ENCODE measurements at regions not wholly inside any gene's neighbourhood (a gene's known extent, or its start where the extent isn't known, plus 50 kb on each side); places are given as distances from the start of the nearest gene placed in this dataset.

- DNase-seq = no peak
Measured at GRCh38 chr12:92650228-92650822, 52.5 kb upstream of the PLEKHG7 start.

GRCh38 chr12:92649511-92650227 lies 53.1 kb upstream of the PLEKHG7 start:
- DNase-seq = peak in 2 of 4 experiments; percentile 17 to 25

GRCh38 chr12:92648242-92649031 lies 54.4 kb upstream of the PLEKHG7 start:
- no peak for DNase-seq

GRCh38 chr12:92641291-92641690 lies 61.5 kb upstream of the PLEKHG7 start:
- no peak for DNase-seq

GRCh38 chr12:92640691-92641090 lies 62.1 kb upstream of the PLEKHG7 start:
- DNase-seq = no peak

GRCh38 chr12:92639017-92639416 lies 63.8 kb upstream of the PLEKHG7 start:
- DNase-seq = no peak

- no peak for DNase-seq
Measured at GRCh38 chr12:92634730-92635129, 68.1 kb upstream of the PLEKHG7 start.

- DNase-seq = no peak
Measured at GRCh38 chr12:92634202-92634601, 68.6 kb upstream of the PLEKHG7 start.

- no peak for DNase-seq
Measured at GRCh38 chr12:92630968-92631367, 71.8 kb upstream of the PLEKHG7 start.

GRCh38 chr12:92629349-92630065 lies 73.3 kb upstream of the PLEKHG7 start:
- DNase-seq = no peak

- no peak for DNase-seq
Measured at GRCh38 chr12:92628476-92628875, 74.3 kb upstream of the PLEKHG7 start.

- no peak for DNase-seq
Measured at GRCh38 chr12:92627511-92627910, 75.3 kb upstream of the PLEKHG7 start.

GRCh38 chr12:92625639-92626310 lies 77.0 kb upstream of the PLEKHG7 start:
- DNase-seq = no peak

GRCh38 chr12:92624236-92624635 lies 78.6 kb upstream of the PLEKHG7 start:
- no peak for DNase-seq

- no peak for DNase-seq
Measured at GRCh38 chr12:92623386-92623785, 79.4 kb upstream of the PLEKHG7 start.

GRCh38 chr12:92621833-92622232 lies 81.0 kb upstream of the PLEKHG7 start:
- no peak for DNase-seq

- no peak for DNase-seq
Measured at GRCh38 chr12:92621312-92621711, 81.5 kb upstream of the PLEKHG7 start.

GRCh38 chr12:92619730-92620684 lies 82.8 kb upstream of the PLEKHG7 start:
- no peak for DNase-seq

GRCh38 chr12:92619026-92619425 lies 83.8 kb upstream of the PLEKHG7 start:
- no peak for DNase-seq

GRCh38 chr12:92615703-92616102 lies 87.1 kb upstream of the PLEKHG7 start:
- DNase-seq = no peak

GRCh38 chr12:92615086-92615485 lies 87.7 kb upstream of the PLEKHG7 start:
- DNase-seq = no peak

- DNase-seq = no peak
Measured at GRCh38 chr12:92614502-92614901, 88.3 kb upstream of the PLEKHG7 start.

Data from activated naive CD4-positive, alpha-beta T cell (primary cell).